ENCODE measurements at regions not wholly inside any gene's neighbourhood (a gene's known extent, or its start where the extent isn't known, plus 50 kb on each side); places are given as distances from the start of the nearest gene placed in this dataset.
"Not testable (repeated sequence)": the region's sequence is repeated elsewhere in the genome, so short reads cannot be mapped to it uniquely, and the experiment has no call there.

DNA sequence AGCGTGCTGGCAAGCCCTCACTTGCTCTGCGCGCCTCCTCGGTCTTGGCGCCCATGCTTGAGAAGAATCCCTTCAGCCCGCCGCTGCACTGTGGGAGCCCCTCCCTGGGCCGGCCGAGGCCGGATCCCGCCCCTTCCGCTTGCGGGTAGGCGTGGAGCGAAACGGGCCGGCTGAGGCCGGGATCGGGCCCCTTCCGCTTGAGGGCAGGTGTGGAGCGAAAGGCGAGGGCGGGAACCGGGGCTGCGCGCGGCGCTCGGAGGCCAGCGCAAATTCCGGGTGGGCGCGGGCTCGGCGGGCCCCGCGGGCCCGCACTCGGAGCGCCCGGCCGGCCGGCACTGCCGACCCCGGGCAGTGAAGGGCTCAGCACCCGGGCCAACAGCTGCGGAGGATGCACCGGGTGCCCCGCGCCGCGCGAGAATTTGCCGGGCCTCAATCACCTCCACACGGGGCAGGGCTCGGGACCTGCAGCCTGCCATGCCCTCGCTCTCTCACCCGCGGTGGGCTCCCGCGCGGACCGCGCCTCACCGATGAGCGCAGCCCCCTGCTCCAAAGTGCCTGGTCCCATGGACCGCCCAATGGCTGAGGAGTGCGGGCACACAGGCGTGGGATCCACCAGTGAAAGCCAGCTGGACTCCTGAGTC is 58.1 kb upstream of the GBA3 start:
- Histone ChIP-seq H3K4me3 (ENCODE audit: low read length) (no peak overlapping the region), H3K27ac (ENCODE audit: low read length) (no peak overlapping the region), H3K9me3 (ENCODE audit: low read length) (no peaks in the 10 kb centered on the region), H4K20me1 (ENCODE audit: low read length) (no peaks in the 10 kb centered on the region), H3K79me2 (ENCODE audit: low read length) (no peaks in the 10 kb centered on the region), H3K36me3 (ENCODE audit: low read depth, low read length) (no peaks in the 10 kb centered on the region), H3F3A (ENCODE audit: low read length, unreplicated experiment) (no peaks in the 10 kb centered on the region), H3K27me3 (ENCODE audit: low read length) (peaks cover 12% of the 10 kb centered on the region; the same call in 1 of the 2 replicates), H3K4me2 (ENCODE audit: low read length) (no peak overlapping the region), H3K9me2 (replicated peaks; ENCODE audit: low read length) (no peaks in the 10 kb centered on the region), H2AFZ (ENCODE audit: low read length) (no peak overlapping the region), H3K9ac (ENCODE audit: low read length) (no peak overlapping the region), H3K4me1 (ENCODE audit: insufficient read depth, low read length) (no peaks in the 10 kb centered on the region)
- DNase-seq (no peak), ATAC-seq (no peak)
- intact Hi-C loops (cut with micrococcal nuclease): no loop called here
- ChIA-PET CTCF (no interaction called here), POLR2A (ENCODE audit: unreplicated experiment) (no interaction called here)
- no TSS peak for BruUV-seq (replicated peaks)
- TF ChIP-seq EZH2phosphoT487 (IDR thresholded peaks at IDR 0.05; ENCODE audit: borderline replicate concordance, low read length): no peak
- no peak for TF ChIP-seq EZH2 (IDR thresholded peaks at IDR 0.05; ENCODE audit: low read length, unreplicated experiment)
- TF ChIP-seq, protein P1, sequence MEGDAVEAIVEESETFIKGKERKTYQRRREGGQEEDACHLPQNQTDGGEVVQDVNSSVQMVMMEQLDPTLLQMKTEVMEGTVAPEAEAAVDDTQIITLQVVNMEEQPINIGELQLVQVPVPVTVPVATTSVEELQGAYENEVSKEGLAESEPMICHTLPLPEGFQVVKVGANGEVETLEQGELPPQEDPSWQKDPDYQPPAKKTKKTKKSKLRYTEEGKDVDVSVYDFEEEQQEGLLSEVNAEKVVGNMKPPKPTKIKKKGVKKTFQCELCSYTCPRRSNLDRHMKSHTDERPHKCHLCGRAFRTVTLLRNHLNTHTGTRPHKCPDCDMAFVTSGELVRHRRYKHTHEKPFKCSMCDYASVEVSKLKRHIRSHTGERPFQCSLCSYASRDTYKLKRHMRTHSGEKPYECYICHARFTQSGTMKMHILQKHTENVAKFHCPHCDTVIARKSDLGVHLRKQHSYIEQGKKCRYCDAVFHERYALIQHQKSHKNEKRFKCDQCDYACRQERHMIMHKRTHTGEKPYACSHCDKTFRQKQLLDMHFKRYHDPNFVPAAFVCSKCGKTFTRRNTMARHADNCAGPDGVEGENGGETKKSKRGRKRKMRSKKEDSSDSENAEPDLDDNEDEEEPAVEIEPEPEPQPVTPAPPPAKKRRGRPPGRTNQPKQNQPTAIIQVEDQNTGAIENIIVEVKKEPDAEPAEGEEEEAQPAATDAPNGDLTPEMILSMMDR (conservative IDR thresholded peaks at IDR 0.05; ENCODE audit: low read depth, low read length): no peak

DNA sequence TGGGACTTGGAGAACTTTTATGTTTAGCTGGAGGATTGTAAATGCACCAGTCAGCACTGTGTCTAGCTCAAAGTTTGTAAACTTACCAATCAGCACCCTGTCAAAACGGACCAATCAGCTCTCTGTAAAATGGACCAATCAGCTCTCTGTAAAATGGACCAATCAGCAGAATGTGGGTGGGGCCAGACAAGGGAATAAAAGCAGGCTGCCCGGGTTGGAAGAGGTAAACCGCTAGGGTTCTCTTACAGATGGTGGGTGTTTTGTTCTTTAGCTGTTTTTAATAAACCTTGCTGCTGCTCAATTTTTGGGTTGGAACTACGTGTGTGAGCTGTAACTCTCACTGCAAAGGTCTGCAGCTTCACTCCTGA is 57.6 kb upstream of the GBA3 start:
- H3K9me3 ChIP-seq (ENCODE audit: low read length); H3K79me2 ChIP-seq (ENCODE audit: low read length); H3K4me1 ChIP-seq (ENCODE audit: insufficient read depth, low read length); H3K4me2 ChIP-seq (ENCODE audit: low read length); ATAC-seq; DNase-seq; H3K27me3 ChIP-seq (ENCODE audit: low read length); H3K4me3 ChIP-seq (ENCODE audit: low read length); H2AFZ ChIP-seq (ENCODE audit: low read length); H4K20me1 ChIP-seq (ENCODE audit: low read length); H3K36me3 ChIP-seq (ENCODE audit: low read depth, low read length); H3F3A ChIP-seq (ENCODE audit: low read length, unreplicated experiment); H3K9me2 ChIP-seq (replicated peaks; ENCODE audit: low read length); H3K9ac ChIP-seq (ENCODE audit: low read length); POLR2A ChIA-PET (ENCODE audit: unreplicated experiment); BruUV-seq (replicated peaks); intact Hi-C loops (cut with micrococcal nuclease); H3K27ac ChIP-seq (ENCODE audit: low read length): not testable (repeated sequence)
- CTCF ChIA-PET: interaction anchor here (0.5 kb wide), 1 partner anchor 65 kb away, joined by 5 read pairs; no protein-coding TSS in a partner anchor

DNA sequence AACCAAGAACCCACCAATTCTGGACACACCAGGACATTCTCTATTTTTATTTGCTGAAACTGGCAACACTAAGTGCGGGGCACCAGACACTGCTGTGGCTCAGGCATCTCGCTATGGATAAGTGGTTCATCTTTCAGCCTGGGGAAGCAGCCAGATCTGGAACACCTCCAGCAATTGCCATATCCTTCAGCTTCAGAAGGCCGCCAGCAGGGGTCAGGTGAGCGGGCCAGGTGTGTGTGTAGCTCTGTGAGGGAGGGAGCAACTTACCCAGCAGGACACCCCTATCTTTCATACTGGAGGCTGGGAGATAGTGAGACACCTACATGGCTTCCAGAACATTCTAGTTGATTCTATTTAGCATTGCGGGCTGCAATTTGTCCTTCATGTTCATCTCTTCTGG is 57.0 kb upstream of the GBA3 start:
- CTCF ChIA-PET: interaction anchor here (0.5 kb wide), 1 partner anchor 66 kb away, joined by 5 read pairs; no protein-coding TSS in a partner anchor

More for the DNA sequence above, 57.0 kb upstream of the GBA3 start:
- no TSS peak for BruUV-seq (replicated peaks)
- no peaks in the 10 kb centered on the region for H3K79me2 ChIP-seq (ENCODE audit: low read length)
- ATAC-seq (no peak), DNase-seq (peak; percentile 5)
- intact Hi-C loops (cut with micrococcal nuclease): no loop called here
- H3K4me1 ChIP-seq (ENCODE audit: insufficient read depth, low read length): no peaks in the 10 kb centered on the region
- H3F3A ChIP-seq (ENCODE audit: low read length, unreplicated experiment): no peaks in the 10 kb centered on the region
- no peak overlapping the region for H3K4me3 ChIP-seq (ENCODE audit: low read length)
- no peak overlapping the region for H3K4me2 ChIP-seq (ENCODE audit: low read length)
- H3K9me3 ChIP-seq (ENCODE audit: low read length): no peaks in the 10 kb centered on the region
- no peak overlapping the region for H3K27ac ChIP-seq (ENCODE audit: low read length)
- no peak overlapping the region for H2AFZ ChIP-seq (ENCODE audit: low read length)
- H3K9me2 ChIP-seq (replicated peaks; ENCODE audit: low read length): no peaks in the 10 kb centered on the region
- no peak overlapping the region for H3K9ac ChIP-seq (ENCODE audit: low read length)
- peaks cover 7% of the 10 kb centered on the region; the same call in 1 of the 2 replicates for H3K27me3 ChIP-seq (ENCODE audit: low read length)
- POLR2A ChIA-PET (ENCODE audit: unreplicated experiment): no interaction called here
- no peaks in the 10 kb centered on the region for H4K20me1 ChIP-seq (ENCODE audit: low read length)
- no peaks in the 10 kb centered on the region for H3K36me3 ChIP-seq (ENCODE audit: low read depth, low read length)
- TF ChIP-seq, protein P1 (conservative IDR thresholded peaks at IDR 0.05; ENCODE audit: low read depth, low read length): peak; percentile 31
- TF ChIP-seq EZH2phosphoT487 (IDR thresholded peaks at IDR 0.05; ENCODE audit: borderline replicate concordance, low read length) (no peak), EZH2 (IDR thresholded peaks at IDR 0.05; ENCODE audit: low read length, unreplicated experiment) (no peak)

Data from PC-3 (cell line).